Thoracic aorta (tissue), 2 donors: ENCODE measurements at regions not wholly inside any gene's neighbourhood (a gene's known extent, or its start where the extent isn't known, plus 50 kb on each side); places are given as distances from the start of the nearest gene placed in this dataset.

Experiments used
- ATAC-seq: fragments of 150-250 bp; one replicate; pipeline ENCODE4 v1.8.0; 2017; ENCODE audit warnings: low read depth; ENCODE audit not compliant: insufficient number of reproducible peaks, low FRiP score
- DNase-seq: peaks from one replicate; pipeline ENCODE4 v3.0.0-alpha.2; 2020; ENCODE audit warnings: low spot score
- H3K27ac ChIP-seq, 2 donors: fragments of 200-600 bp; sonication (generic); 1 replicate in 1 of 2; 2 replicates in 1 of 2; pipeline ENCODE4 v1.5.1; 2016; ENCODE audit warnings: mild to moderate bottlenecking in 2 of 2, moderate library complexity in 2 of 2
- H3K27me3 ChIP-seq: fragments of 200-600 bp; sonication (generic); replicated peaks from 2 replicates; pipeline ENCODE4 v1.6.0; 2016; ENCODE audit warnings: mild to moderate bottlenecking; ENCODE audit not compliant: insufficient read depth
- H3K36me3 ChIP-seq: fragments of 200-600 bp; sonication (generic); one replicate; pipeline ENCODE4 v1.5.1; 2016
- H3K4me1 ChIP-seq, 2 donors: fragments of 200-600 bp; sonication (generic); 1 replicate in 1 of 2; 2 replicates in 1 of 2; pipeline versions ENCODE4 v1.5.1 to v1.6.0; 2016; ENCODE audit warnings: low read depth in 2 of 2, mild to moderate bottlenecking in 1 of 2; ENCODE audit not compliant: control insufficient read depth in 1 of 2
- H3K4me3 ChIP-seq: fragments of 200-600 bp; sonication (generic); 2 replicates; pipeline ENCODE4 v1.5.1; 2016; ENCODE audit warnings: mild to moderate bottlenecking
- H3K9me3 ChIP-seq: fragments of 200-600 bp; sonication (generic); 2 replicates; pipeline ENCODE4 v1.5.1; 2016
- CTCF ChIP-seq: fragments of 200-600 bp; sonication (generic); IDR thresholded peaks from one replicate; pipeline ENCODE4 v1.5.1; 2019; ENCODE audit warnings: antibody characterized with exemption

GRCh38 chr5:145243016-145243415 is 592.1 kb downstream of the PRELID2 start:
- H3K4me1 ChIP-seq, result peaks cover 9 to 11% of the 10 kb centered on the region in 2 donors
- no peak for TF ChIP-seq CTCF

GRCh38 chr5:145242551-145242950 is 592.6 kb downstream of the PRELID2 start:
- no peaks in the 10 kb centered on the region for H3K36me3 ChIP-seq
- DNase-seq (no peak), ATAC-seq (no peak)
- no peak for TF ChIP-seq CTCF
- no peak overlapping the region for H3K4me3 ChIP-seq
- H3K27me3 ChIP-seq, result no peaks in the 10 kb centered on the region
- H3K4me1 ChIP-seq, result peaks cover 9 to 11% of the 10 kb centered on the region in 2 donors
- no peaks in the 10 kb centered on the region for H3K9me3 ChIP-seq
- no peak overlapping the region for H3K27ac ChIP-seq

More at GRCh38 chr5:145243016-145243415, 592.1 kb downstream of the PRELID2 start:
- no peak for DNase-seq
- Histone ChIP-seq H3K27me3 (no peaks in the 10 kb centered on the region), H3K9me3 (no peaks in the 10 kb centered on the region), H3K27ac (no peak overlapping the region), H3K36me3 (no peaks in the 10 kb centered on the region), H3K4me3 (no peak overlapping the region)
- no peak for ATAC-seq

GRCh38 chr5:145237843-145238242 is 597.3 kb downstream of the PRELID2 start:
- DNase-seq, result no peak
- H3K27ac ChIP-seq, result no peak overlapping the region
- no peaks in the 10 kb centered on the region for H3K27me3 ChIP-seq
- ATAC-seq, result no peak
- no peaks in the 10 kb centered on the region for H3K36me3 ChIP-seq
- no peaks in the 10 kb centered on the region for H3K4me1 ChIP-seq
- TF ChIP-seq CTCF, result no peak
- no peak overlapping the region for H3K4me3 ChIP-seq
- no peaks in the 10 kb centered on the region for H3K9me3 ChIP-seq

- DNase-seq, result no peak
- no peak for TF ChIP-seq CTCF
- Histone ChIP-seq H3K27ac (no peak overlapping the region), H3K36me3 (no peaks in the 10 kb centered on the region), H3K4me1 (no peaks in the 10 kb centered on the region), H3K27me3 (no peaks in the 10 kb centered on the region), H3K9me3 (no peaks in the 10 kb centered on the region), H3K4me3 (no peak overlapping the region)
- ATAC-seq, result no peak
These were observed 598.2 kb downstream of the PRELID2 start for GRCh38 chr5:145236983-145237382.

GRCh38 chr5:145236127-145236526 is 599.0 kb downstream of the PRELID2 start:
- Histone ChIP-seq H3K36me3 (no peaks in the 10 kb centered on the region), H3K9me3 (no peaks in the 10 kb centered on the region), H3K27me3 (no peaks in the 10 kb centered on the region), H3K4me3 (no peak overlapping the region), H3K4me1 (no peaks in the 10 kb centered on the region), H3K27ac (no peak overlapping the region)
- DNase-seq (no peak), ATAC-seq (no peak)
- TF ChIP-seq CTCF, result no peak
